ENCODE measurements at regions not wholly inside any gene's neighbourhood (a gene's known extent, or its start where the extent isn't known, plus 50 kb on each side); places are given as distances from the start of the nearest gene placed in this dataset.

DNA sequence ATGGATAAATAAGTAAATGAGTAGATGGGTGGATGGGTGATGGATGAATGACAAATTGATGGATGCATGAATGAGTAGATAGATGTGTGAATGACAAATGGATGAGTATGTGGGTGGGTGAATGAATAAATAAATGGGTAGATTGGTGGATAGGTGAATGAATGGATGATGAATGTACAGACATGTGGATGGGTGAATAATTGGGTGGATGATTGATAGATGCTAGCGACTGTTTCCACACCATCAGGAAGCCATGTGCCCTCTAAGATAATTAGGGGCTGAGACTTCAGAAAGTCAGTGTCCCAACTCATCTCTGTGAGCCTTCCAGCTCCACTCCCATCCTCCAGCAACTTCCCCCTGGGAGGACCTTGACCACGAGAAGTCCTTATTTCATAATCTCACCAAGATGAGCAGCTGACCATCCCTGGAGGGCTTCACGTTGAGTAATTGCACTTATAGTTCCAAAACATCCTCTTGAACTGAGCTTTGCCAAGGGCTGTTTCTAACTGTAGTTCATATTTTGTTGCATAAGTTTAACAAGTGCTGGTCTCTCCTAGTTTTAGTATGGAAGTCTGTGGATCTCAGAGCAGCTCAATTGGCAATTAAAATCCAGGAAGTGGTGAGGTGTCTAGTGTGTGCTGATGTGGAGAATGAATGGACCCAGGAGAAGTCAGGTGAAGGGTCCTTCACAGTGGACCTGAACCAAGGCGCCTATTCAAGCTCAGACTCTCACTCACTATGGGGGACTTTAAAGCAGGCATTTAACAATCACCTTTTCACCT lies 295.7 kb downstream of the ADGRD1 start:
- DNase-seq (ENCODE audit: low read depth), result no peak
- no peak overlapping the region for H3K4me3 ChIP-seq (ENCODE audit: low read depth, low read length)
- TF ChIP-seq, protein P1, sequence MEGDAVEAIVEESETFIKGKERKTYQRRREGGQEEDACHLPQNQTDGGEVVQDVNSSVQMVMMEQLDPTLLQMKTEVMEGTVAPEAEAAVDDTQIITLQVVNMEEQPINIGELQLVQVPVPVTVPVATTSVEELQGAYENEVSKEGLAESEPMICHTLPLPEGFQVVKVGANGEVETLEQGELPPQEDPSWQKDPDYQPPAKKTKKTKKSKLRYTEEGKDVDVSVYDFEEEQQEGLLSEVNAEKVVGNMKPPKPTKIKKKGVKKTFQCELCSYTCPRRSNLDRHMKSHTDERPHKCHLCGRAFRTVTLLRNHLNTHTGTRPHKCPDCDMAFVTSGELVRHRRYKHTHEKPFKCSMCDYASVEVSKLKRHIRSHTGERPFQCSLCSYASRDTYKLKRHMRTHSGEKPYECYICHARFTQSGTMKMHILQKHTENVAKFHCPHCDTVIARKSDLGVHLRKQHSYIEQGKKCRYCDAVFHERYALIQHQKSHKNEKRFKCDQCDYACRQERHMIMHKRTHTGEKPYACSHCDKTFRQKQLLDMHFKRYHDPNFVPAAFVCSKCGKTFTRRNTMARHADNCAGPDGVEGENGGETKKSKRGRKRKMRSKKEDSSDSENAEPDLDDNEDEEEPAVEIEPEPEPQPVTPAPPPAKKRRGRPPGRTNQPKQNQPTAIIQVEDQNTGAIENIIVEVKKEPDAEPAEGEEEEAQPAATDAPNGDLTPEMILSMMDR (conservative IDR thresholded peaks at IDR 0.05; ENCODE audit: low read depth, low read length), result no peak

DNA sequence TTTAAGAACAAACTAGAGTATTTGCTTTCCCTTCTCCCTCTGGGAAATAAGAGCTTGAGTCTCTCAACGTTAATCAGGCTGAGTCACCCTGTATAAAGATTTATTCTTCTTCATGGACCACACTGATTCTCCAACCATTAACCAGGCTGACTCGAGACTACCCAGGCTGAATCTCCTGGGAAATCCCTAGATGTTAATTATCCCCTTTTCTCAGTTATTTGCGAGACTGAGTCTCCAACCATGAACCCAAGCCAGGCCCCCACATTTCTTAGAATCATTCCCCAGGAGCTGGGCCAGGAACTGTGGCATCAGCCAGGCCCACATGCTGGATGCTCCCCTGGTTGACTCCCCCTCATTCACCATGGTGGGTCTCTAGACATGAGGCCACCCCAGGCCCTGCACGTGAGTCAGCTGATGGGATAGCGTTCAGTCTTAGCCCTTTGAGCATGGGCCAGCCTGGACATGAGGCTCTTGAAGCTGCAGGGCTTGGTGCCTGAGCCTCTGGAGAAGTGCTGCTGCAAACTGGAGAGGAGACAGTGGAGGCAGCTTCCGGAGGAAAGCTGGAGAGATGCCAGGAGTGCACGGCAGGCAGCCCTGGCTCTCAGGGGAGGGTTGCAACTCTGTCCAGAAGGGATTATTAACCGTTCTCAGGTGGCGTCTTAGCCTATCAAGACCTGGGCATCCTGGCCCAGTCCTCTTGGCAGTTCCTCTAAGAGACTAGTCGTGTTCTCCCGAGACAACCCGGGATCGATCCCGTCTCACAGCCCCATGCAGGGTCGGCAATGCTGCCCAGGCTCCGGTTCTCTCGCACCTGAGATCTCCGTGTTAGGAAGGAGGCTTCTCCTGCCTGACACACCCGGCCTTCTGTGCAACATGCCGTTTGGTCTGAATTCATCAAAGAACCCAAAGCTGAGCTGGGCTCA lies 296.6 kb downstream of the ADGRD1 start:
- no peak for DNase-seq (ENCODE audit: low read depth)
- no peak overlapping the region for H3K4me3 ChIP-seq (ENCODE audit: low read depth, low read length)
- TF ChIP-seq, protein P1 (conservative IDR thresholded peaks at IDR 0.05; ENCODE audit: low read depth, low read length), result no peak

DNA sequence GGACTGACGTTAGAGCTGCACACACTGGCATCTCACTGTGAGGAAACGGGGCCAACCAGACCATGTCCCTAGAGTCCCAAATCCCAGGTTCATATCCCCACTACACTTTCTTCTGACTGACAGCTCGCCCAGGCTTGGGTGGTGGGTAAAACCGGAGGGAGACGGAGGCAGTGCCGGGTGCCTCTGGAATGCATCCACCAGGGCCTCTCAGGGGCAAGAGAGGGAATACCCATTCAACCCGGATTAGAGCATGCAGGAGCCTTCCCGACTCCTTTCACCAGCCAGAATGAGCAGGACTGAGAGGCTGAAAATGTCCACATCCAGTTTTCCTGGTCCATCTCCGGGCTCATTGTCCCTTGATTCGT lies 297.2 kb downstream of the ADGRD1 start:
- no peak overlapping the region for H3K4me3 ChIP-seq (ENCODE audit: low read depth, low read length)
- TF ChIP-seq, protein P1 (conservative IDR thresholded peaks at IDR 0.05; ENCODE audit: low read depth, low read length), result no peak
- DNase-seq (ENCODE audit: low read depth), result no peak

DNA sequence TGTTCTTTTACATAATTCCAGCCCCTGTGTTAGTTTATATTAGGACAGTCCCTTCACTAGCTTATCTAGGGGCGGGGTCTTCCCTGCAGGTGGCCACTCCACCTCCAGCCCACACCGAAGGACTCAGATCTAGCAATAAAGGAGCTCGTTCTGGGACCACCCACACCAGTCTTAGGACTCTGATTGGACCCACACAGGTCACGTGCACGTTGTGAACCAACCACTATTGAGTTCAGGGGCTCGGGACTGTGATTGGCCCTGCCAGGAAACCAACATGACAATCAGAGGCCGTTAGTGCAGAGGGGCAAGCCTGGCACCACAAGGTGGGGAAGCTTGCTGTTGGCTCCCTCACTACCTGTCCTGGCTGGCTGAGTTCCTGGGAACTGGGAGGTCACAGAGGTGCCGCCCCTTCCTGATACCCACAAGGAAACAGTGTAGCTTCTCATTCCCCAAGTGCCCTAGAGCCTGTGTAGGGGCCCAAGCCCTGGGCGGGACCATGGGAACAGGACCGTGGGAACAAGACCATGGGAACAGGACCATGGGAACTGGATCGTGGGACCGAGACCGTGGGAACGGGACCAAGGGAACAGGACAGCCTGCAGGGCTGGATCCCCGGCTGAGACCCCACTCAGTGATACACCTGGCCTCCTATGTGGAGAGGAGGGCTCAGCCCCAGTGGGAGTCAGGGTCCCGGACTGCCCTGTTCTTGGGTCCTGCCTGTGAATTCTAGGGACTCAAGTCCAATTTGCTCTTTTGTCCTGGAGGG lies 297.8 kb downstream of the ADGRD1 start:
- no peak for DNase-seq (ENCODE audit: low read depth)
- TF ChIP-seq, protein P1 (conservative IDR thresholded peaks at IDR 0.05; ENCODE audit: low read depth, low read length), result no peak
- H3K4me3 ChIP-seq (ENCODE audit: low read depth, low read length), result no peak overlapping the region

DNA sequence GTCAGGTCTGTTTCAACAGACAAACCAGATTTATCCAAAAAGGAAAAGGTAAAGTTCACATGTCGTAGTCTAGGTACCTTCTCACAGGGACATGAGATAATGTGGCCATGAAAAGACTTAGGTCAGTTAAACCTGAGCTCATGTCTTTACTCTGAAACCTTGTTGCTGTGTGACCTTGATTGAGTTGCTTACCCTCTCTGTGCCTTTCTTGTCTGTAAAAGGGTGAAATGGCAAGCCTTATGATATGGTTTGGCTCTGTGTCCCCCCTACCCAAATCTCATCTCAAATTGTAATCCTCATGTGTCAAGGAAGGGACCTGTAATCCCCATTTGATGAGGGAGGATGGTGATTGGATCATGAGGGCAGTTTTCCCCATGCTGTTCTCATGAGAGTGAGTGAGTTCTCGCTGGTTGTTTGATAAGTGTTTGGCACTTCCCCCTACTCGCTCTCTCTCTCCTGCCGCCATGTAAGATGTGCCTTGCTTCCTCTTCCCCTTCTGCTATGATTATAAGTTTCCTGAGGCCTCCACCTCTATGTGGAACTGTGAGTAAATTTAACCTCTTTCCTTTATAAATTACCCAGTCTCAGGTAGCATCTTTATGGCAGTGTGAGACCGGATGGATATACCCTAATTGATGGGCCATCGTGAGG lies 299.8 kb downstream of the ADGRD1 start:
- no peak overlapping the region for H3K4me3 ChIP-seq (ENCODE audit: low read depth, low read length)
- no peak for DNase-seq (ENCODE audit: low read depth)
- TF ChIP-seq, protein P1 (conservative IDR thresholded peaks at IDR 0.05; ENCODE audit: low read depth, low read length), result no peak

DNA sequence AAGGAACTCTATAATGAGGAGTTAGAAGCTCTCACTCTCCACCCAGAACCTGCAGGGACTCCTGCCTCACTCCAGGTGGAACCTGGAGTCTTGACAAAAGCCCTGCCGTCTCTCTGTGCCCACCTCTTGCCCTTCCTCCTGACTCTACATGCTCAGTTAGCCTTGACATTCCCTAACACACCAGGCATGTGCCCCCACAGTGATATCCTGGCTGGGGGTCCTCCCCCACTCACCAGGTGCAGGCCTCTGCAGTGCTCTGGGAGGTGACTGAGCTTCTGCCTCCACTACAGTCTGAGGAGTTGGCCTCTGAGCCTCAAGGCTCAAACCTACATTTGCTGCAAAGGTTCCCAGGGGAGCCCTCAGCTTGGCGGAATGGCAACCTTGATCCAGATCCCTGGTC lies 300.7 kb downstream of the ADGRD1 start:
- no peak for DNase-seq (ENCODE audit: low read depth)
- H3K4me3 ChIP-seq (ENCODE audit: low read depth, low read length), result no peak overlapping the region
- TF ChIP-seq, protein P1 (conservative IDR thresholded peaks at IDR 0.05; ENCODE audit: low read depth, low read length), result no peak

Data from choroid plexus epithelial cell (primary cell).